ENCODE measurements at regions not wholly inside any gene's neighbourhood (a gene's known extent, or its start where the extent isn't known, plus 50 kb on each side); places are given as distances from the start of the nearest gene placed in this dataset.

GRCh38 chr6:14212632-14213031 lies 95.1 kb downstream of the CD83 start:
- DNase-seq = no peak
- intact Hi-C loops (cut with DNase I) = loop anchor here (10.0 kb wide), 1 partner anchor 1282 kb away; no protein-coding TSS in a partner anchor

- intact Hi-C loops (cut with DNase I) = loop anchor here (5.0 to 10.0 kb wide), 2 partner anchors 1175 to 1278 kb away; no protein-coding TSS in a partner anchor
- no peak for DNase-seq
Observed at GRCh38 chr6:14216946-14217684, 99.5 kb downstream of the CD83 start.

GRCh38 chr6:14217728-14218518 lies 100.4 kb downstream of the CD83 start:
- intact Hi-C loops (cut with DNase I) = loop anchor here (5.0 to 10.0 kb wide), 2 partner anchors 1174 to 1277 kb away; no protein-coding TSS in a partner anchor
- no peak for DNase-seq

- no peak for DNase-seq
- intact Hi-C loops (cut with DNase I) = loop anchor here (5.0 to 10.0 kb wide), 2 partner anchors 1174 to 1276 kb away; no protein-coding TSS in a partner anchor
Observed at GRCh38 chr6:14218519-14218800, 100.9 kb downstream of the CD83 start.

GRCh38 chr6:14221564-14222279 lies 104.2 kb downstream of the CD83 start:
- no peak for DNase-seq
- intact Hi-C loops (cut with DNase I) = no loop called here

GRCh38 chr6:14222956-14223355 lies 105.4 kb downstream of the CD83 start:
- DNase-seq = no peak

GRCh38 chr6:14224359-14225103 lies 107.0 kb downstream of the CD83 start:
- intact Hi-C loops (cut with DNase I) = no loop called here
- no peak for DNase-seq

More at GRCh38 chr6:14222956-14223355, 105.4 kb downstream of the CD83 start:
- intact Hi-C loops (cut with DNase I) = no loop called here

GRCh38 chr6:14226051-14226660 lies 108.6 kb downstream of the CD83 start:
- no peak for DNase-seq
- intact Hi-C loops (cut with DNase I) = no loop called here

GRCh38 chr6:14228571-14228970 lies 111.0 kb downstream of the CD83 start:
- intact Hi-C loops (cut with DNase I) = no loop called here
- DNase-seq = no peak

GRCh38 chr6:14231071-14231483 lies 113.5 kb downstream of the CD83 start:
- no peak for DNase-seq
- intact Hi-C loops (cut with DNase I) = no loop called here

GRCh38 chr6:14231501-14232280 lies 114.1 kb downstream of the CD83 start:
- intact Hi-C loops (cut with DNase I) = no loop called here
- DNase-seq = no peak

GRCh38 chr6:14232889-14233288 lies 115.3 kb downstream of the CD83 start:
- no peak for DNase-seq
- intact Hi-C loops (cut with DNase I) = no loop called here

GRCh38 chr6:14235653-14236356 lies 118.2 kb downstream of the CD83 start:
- intact Hi-C loops (cut with DNase I) = no loop called here
- no peak for DNase-seq

- intact Hi-C loops (cut with DNase I) = no loop called here
- no peak for DNase-seq
Observed at GRCh38 chr6:14239097-14239496, 121.5 kb downstream of the CD83 start.

- intact Hi-C loops (cut with DNase I) = no loop called here
- no peak for DNase-seq
Observed at GRCh38 chr6:14240411-14241166, 123.0 kb downstream of the CD83 start.

- no peak for DNase-seq
- intact Hi-C loops (cut with DNase I) = no loop called here
Observed at GRCh38 chr6:14241255-14242070, 123.9 kb downstream of the CD83 start.

Measured in head of caudate nucleus (tissue), 42 donors.